ENCODE measurements at regions not wholly inside any gene's neighbourhood (a gene's known extent, or its start where the extent isn't known, plus 50 kb on each side); places are given as distances from the start of the nearest gene placed in this dataset.
A peak's percentile ranks its signal among the peaks of the same experiment; 100 is the strongest.

GRCh38 chr4:161273607-161274006 lies 890.2 kb downstream of the FSTL5 start:
- Mint-ChIP-seq H3K36me3 (ENCODE audit: low read depth) (peaks cover 5% of the 10 kb centered on the region), H3K4me1 (no peaks in the 10 kb centered on the region)
- TF ChIP-seq, protein P1, sequence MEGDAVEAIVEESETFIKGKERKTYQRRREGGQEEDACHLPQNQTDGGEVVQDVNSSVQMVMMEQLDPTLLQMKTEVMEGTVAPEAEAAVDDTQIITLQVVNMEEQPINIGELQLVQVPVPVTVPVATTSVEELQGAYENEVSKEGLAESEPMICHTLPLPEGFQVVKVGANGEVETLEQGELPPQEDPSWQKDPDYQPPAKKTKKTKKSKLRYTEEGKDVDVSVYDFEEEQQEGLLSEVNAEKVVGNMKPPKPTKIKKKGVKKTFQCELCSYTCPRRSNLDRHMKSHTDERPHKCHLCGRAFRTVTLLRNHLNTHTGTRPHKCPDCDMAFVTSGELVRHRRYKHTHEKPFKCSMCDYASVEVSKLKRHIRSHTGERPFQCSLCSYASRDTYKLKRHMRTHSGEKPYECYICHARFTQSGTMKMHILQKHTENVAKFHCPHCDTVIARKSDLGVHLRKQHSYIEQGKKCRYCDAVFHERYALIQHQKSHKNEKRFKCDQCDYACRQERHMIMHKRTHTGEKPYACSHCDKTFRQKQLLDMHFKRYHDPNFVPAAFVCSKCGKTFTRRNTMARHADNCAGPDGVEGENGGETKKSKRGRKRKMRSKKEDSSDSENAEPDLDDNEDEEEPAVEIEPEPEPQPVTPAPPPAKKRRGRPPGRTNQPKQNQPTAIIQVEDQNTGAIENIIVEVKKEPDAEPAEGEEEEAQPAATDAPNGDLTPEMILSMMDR (IDR thresholded peaks at IDR 0.05) = no peak

DNA sequence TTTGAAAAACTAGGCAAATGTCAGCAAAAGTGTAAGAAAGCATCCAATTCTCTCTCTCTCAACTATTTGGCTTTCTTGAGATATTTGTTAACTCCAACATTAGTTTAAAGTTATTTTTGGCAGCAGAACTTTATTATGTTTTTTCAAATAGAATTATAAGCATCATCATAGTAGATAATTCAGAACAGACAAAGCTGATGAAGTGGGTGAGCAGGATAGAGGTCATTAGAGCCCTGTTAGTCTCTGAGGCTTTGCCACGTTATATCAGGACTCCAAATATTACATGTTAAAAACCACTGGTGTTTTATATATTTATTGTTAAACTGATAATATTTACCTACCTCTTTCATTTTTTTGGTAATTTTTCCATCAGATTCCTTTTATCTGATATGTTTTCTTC lies 903.0 kb downstream of the FSTL5 start:
- no peaks in the 10 kb centered on the region for H3K27me3 Mint-ChIP-seq (ENCODE audit: low read depth, poor library complexity)
- no peak overlapping the region for H3K4me3 Mint-ChIP-seq
- H3K27ac Mint-ChIP-seq = no peak overlapping the region
- TF ChIP-seq, protein P1 (IDR thresholded peaks at IDR 0.05) = no peak
- peaks cover 5% of the 10 kb centered on the region for H3K36me3 Mint-ChIP-seq (ENCODE audit: low read depth)
- peaks cover 25% of the 10 kb centered on the region for H3K9me3 Mint-ChIP-seq
- no peaks in the 10 kb centered on the region for H3K4me1 Mint-ChIP-seq
- DNase-seq = no peak

More at GRCh38 chr4:161273607-161274006, 890.2 kb downstream of the FSTL5 start:
- Mint-ChIP-seq H3K4me3 (no peak overlapping the region), H3K27ac (no peak overlapping the region), H3K27me3 (ENCODE audit: low read depth, poor library complexity) (no peaks in the 10 kb centered on the region), H3K9me3 (peaks cover 11% of the 10 kb centered on the region)
- DNase-seq = no peak

- no peaks in the 10 kb centered on the region for H3K27me3 Mint-ChIP-seq (ENCODE audit: low read depth, poor library complexity)
- peaks cover 50% of the 10 kb centered on the region for H3K9me3 Mint-ChIP-seq
- peaks cover 5% of the 10 kb centered on the region for H3K36me3 Mint-ChIP-seq (ENCODE audit: low read depth)
- H3K27ac Mint-ChIP-seq = no peak overlapping the region
- H3K4me3 Mint-ChIP-seq = no peak overlapping the region
- no peaks in the 10 kb centered on the region for H3K4me1 Mint-ChIP-seq
- TF ChIP-seq, protein P1 (IDR thresholded peaks at IDR 0.05) = no peak
- no peak for DNase-seq
Measured at GRCh38 chr4:161256716-161257115, 907.1 kb downstream of the FSTL5 start.

GRCh38 chr4:161256172-161256571 lies 907.6 kb downstream of the FSTL5 start:
- H3K36me3 Mint-ChIP-seq (ENCODE audit: low read depth) = peaks cover 5% of the 10 kb centered on the region
- H3K27ac Mint-ChIP-seq = no peak overlapping the region
- no peak for DNase-seq
- no peaks in the 10 kb centered on the region for H3K4me1 Mint-ChIP-seq
- H3K27me3 Mint-ChIP-seq (ENCODE audit: low read depth, poor library complexity) = no peaks in the 10 kb centered on the region
- TF ChIP-seq, protein P1 (IDR thresholded peaks at IDR 0.05) = no peak
- H3K4me3 Mint-ChIP-seq = no peak overlapping the region
- H3K9me3 Mint-ChIP-seq = peaks cover 55% of the 10 kb centered on the region

DNA sequence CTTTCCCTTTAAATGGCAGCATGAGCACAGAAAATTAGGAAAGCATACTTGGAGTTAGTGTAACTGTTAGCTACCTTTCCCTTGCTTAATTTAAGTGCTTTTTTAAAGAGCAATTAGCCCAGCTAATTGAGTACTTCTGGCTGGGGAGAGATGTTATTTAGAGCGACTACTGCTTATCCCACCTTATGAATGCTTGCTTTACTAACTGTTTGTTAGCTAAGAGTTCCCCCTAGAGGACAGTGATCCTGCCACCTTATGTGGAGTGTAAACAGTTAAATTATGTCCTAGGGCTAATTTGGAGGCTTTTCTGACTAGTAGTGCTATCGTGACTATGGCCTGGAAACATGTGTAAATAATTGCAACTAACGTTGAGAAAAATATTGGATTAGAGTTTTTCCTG lies 909.4 kb downstream of the FSTL5 start:
- Mint-ChIP-seq H3K4me1 (no peaks in the 10 kb centered on the region), H3K4me3 (no peak overlapping the region), H3K36me3 (ENCODE audit: low read depth) (peaks cover 5% of the 10 kb centered on the region), H3K27me3 (ENCODE audit: low read depth, poor library complexity) (no peaks in the 10 kb centered on the region), H3K27ac (no peak overlapping the region), H3K9me3 (peaks cover 60% of the 10 kb centered on the region)
- DNase-seq = no peak
- TF ChIP-seq, protein P1 (IDR thresholded peaks at IDR 0.05) = no peak

DNA sequence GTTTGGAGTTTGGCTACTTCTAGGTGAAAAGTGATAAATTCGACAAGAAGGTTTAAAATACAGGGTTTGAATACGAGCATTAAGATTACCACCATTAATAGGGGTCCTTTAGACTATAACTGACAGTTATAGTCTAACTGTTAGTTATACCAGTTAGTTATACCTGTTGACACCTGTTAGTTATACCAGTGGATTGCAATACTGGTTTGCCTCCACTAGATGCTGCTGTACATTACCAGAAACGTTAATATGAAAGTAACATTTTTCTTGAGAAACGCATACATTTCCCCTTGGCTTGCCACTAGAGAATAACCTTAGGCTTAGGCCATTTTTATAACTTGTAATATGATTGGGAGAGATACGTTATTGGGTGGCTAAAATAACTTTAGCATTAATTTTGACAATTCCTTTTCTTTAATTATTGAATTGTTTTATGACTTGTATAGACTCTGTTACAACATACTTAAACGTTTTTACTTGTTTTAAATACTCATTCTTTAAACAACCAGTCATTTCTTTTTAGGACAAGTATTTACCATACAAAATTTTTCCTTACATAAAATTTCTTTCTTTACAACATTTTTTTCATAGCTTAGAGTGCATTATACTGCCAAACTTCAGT lies 911.2 kb downstream of the FSTL5 start:
- Mint-ChIP-seq H3K27ac (no peak overlapping the region), H3K36me3 (ENCODE audit: low read depth) (peaks cover 5% of the 10 kb centered on the region), H3K9me3 (peaks cover 52% of the 10 kb centered on the region), H3K4me3 (no peak overlapping the region), H3K27me3 (ENCODE audit: low read depth, poor library complexity) (no peaks in the 10 kb centered on the region), H3K4me1 (no peaks in the 10 kb centered on the region)
- TF ChIP-seq, protein P1 (IDR thresholded peaks at IDR 0.05) = peak; percentile 45
- DNase-seq = no peak

All from nephron progenitor cell (in vitro differentiated cells).